ENCODE measurements at regions not wholly inside any gene's neighbourhood (a gene's known extent, or its start where the extent isn't known, plus 50 kb on each side); places are given as distances from the start of the nearest gene placed in this dataset.

- no peak for DNase-seq
Measured at GRCh38 chr14:29217813-29218450, 451.3 kb downstream of the FOXG1 start.

GRCh38 chr14:29220072-29220471, 453.5 kb downstream of the FOXG1 start:
- no peak for DNase-seq

- DNase-seq: no peak
Measured at GRCh38 chr14:29220566-29220965, 454.0 kb downstream of the FOXG1 start.

GRCh38 chr14:29222006-29222405, 455.4 kb downstream of the FOXG1 start:
- no peak for DNase-seq

- peak; percentile 14 for DNase-seq
Measured at GRCh38 chr14:29222671-29223268, 456.2 kb downstream of the FOXG1 start.

- no peak for DNase-seq
Measured at GRCh38 chr14:29223947-29224346, 457.4 kb downstream of the FOXG1 start.

GRCh38 chr14:29227631-29228030, 461.0 kb downstream of the FOXG1 start:
- no peak for DNase-seq

- no peak for DNase-seq
Measured at GRCh38 chr14:29232153-29232552, 465.6 kb downstream of the FOXG1 start.

- no peak for DNase-seq
Measured at GRCh38 chr14:29232711-29233110, 466.1 kb downstream of the FOXG1 start.

GRCh38 chr14:29233188-29233587, 466.6 kb downstream of the FOXG1 start:
- no peak for DNase-seq

GRCh38 chr14:29235991-29236390, 469.4 kb downstream of the FOXG1 start:
- DNase-seq: no peak

- no peak for DNase-seq
Measured at GRCh38 chr14:29236401-29236800, 469.8 kb downstream of the FOXG1 start.

GRCh38 chr14:29236848-29237247, 470.3 kb downstream of the FOXG1 start:
- DNase-seq: no peak

- DNase-seq: no peak
Measured at GRCh38 chr14:29240066-29240465, 473.5 kb downstream of the FOXG1 start.

GRCh38 chr14:29242755-29243754, 476.5 kb downstream of the FOXG1 start:
- no peak for DNase-seq

- no peak for DNase-seq
Measured at GRCh38 chr14:29255692-29256091, 489.1 kb downstream of the FOXG1 start.

- no peak for DNase-seq
Measured at GRCh38 chr14:29262979-29263378, 496.4 kb downstream of the FOXG1 start.

- no peak for DNase-seq
Measured at GRCh38 chr14:29264865-29265264, 498.3 kb downstream of the FOXG1 start.

- no peak for DNase-seq
Measured at GRCh38 chr14:29265852-29266251, 499.3 kb downstream of the FOXG1 start.

GRCh38 chr14:29271669-29272068, 505.1 kb downstream of the FOXG1 start:
- DNase-seq: no peak

- DNase-seq: no peak
Measured at GRCh38 chr14:29273513-29273912, 506.9 kb downstream of the FOXG1 start.

GRCh38 chr14:29274890-29275596, 508.5 kb downstream of the FOXG1 start:
- DNase-seq: no peak
